CD14-positive monocyte (primary cell): ENCODE measurements at regions not wholly inside any gene's neighbourhood (a gene's known extent, or its start where the extent isn't known, plus 50 kb on each side); places are given as distances from the start of the nearest gene placed in this dataset.

Source experiments
- DNase-seq, 3 donors: peaks; one replicate each; pipeline ENCODE4 v3.0.0-alpha.2; 2011 to 2022
- H2AFZ ChIP-seq: 2 replicates; pipeline ENCODE4 v1.6.0; 2012; ENCODE audit warnings: mild to moderate bottlenecking, low read depth, low read length, inconsistent platforms; ENCODE audit not compliant: insufficient read depth, poor library complexity, severe bottlenecking
- H3K27ac ChIP-seq, 2 donors: 1 replicate in 1 of 2; 2 replicates in 1 of 2; pipeline ENCODE4 v1.5.1; 2012 to 2013; ENCODE audit warnings: low read length in 2 of 2, control low read depth in 1 of 2, inconsistent platforms in 1 of 2, low read depth in 1 of 2, mild to moderate bottlenecking in 1 of 2
- H3K27me3 ChIP-seq, 2 donors: one replicate each; pipeline versions ENCODE4 v1.6.0 to v1.6.1; 2011 to 2013; ENCODE audit warnings: low read length in 2 of 2; ENCODE audit not compliant: control insufficient read depth in 2 of 2, insufficient read depth in 2 of 2
- H3K36me3 ChIP-seq, 2 donors: replicated peaks in 1 of 2; 1 replicate in 1 of 2; 2 replicates in 1 of 2; pipeline versions ENCODE4 v1.5.1 to v1.6.1; 2012 to 2013; ENCODE audit warnings: low read length in 2 of 2, control low read depth in 1 of 2, inconsistent platforms in 1 of 2, mild to moderate bottlenecking in 1 of 2; ENCODE audit not compliant: insufficient read depth in 2 of 2, control insufficient read depth in 1 of 2
- H3K4me1 ChIP-seq, 2 donors: 1 replicate in 1 of 2; 2 replicates in 1 of 2; pipeline versions ENCODE4 v1.5.1 to v1.6.1; 2012 to 2013; ENCODE audit warnings: low read length in 2 of 2, control low read depth in 1 of 2, inconsistent platforms in 1 of 2, mild to moderate bottlenecking in 1 of 2, moderate library complexity in 1 of 2; ENCODE audit not compliant: insufficient read depth in 2 of 2, control insufficient read depth in 1 of 2
- H3K4me2 ChIP-seq: replicated peaks from 2 replicates; pipeline ENCODE3; 2012; ENCODE audit warnings: low read length, moderate library complexity, mild to moderate bottlenecking; ENCODE audit not compliant: poor library complexity, severe bottlenecking; ENCODE audit errors: extremely low read depth
- H3K4me3 ChIP-seq, 3 experiments: fragments of 200-600 bp in 1 of 3; sonication (generic) in 1 of 3; replicated peaks in 1 of 3; 1 replicate in 2 of 3; 2 replicates in 1 of 3; pipeline ENCODE4 v1.5.1; 2011 to 2013; ENCODE audit warnings: low read length in 3 of 3, mild to moderate bottlenecking in 3 of 3, control low read depth in 2 of 3, low read depth in 2 of 3, inconsistent platforms in 1 of 3, moderate library complexity in 1 of 3
- H3K79me2 ChIP-seq: 2 replicates; pipeline ENCODE4 v1.6.0; 2012; ENCODE audit warnings: mild to moderate bottlenecking, control low read depth, inconsistent platforms, low read length, moderate library complexity; ENCODE audit not compliant: insufficient read depth
- H3K9ac ChIP-seq: 2 replicates; pipeline ENCODE4 v1.6.0; 2017; ENCODE audit warnings: low read length, mild to moderate bottlenecking; ENCODE audit not compliant: insufficient read depth, poor library complexity, severe bottlenecking
- H3K9me3 ChIP-seq, 2 donors: replicated peaks in 1 of 2; 1 replicate in 1 of 2; 2 replicates in 1 of 2; pipeline versions ENCODE4 v1.5.1 to v1.6.1; 2012 to 2013; ENCODE audit warnings: low read length in 2 of 2, control low read depth in 1 of 2; ENCODE audit not compliant: control insufficient read depth in 1 of 2, insufficient read depth in 1 of 2
- H4K20me1 ChIP-seq: 2 replicates; pipeline ENCODE4 v1.6.0; 2012; ENCODE audit warnings: mild to moderate bottlenecking, low read length, control low read depth, moderate library complexity; ENCODE audit not compliant: insufficient read depth
- H3K27ac Mint-ChIP-seq, 7 donors: one replicate each; pipeline ENCODE4 v1.8.0; 2020; ENCODE audit warnings: mild to moderate bottlenecking in 7 of 7, mixed read lengths in 7 of 7, moderate library complexity in 6 of 7, inconsistent platforms in 2 of 7
- H3K27me3 Mint-ChIP-seq, 3 donors: one replicate each; pipeline ENCODE4 v1.8.0; 2021 to 2022; ENCODE audit warnings: low read depth in 3 of 3, mild to moderate bottlenecking in 3 of 3, mixed read lengths in 3 of 3, moderate library complexity in 3 of 3, inconsistent platforms in 1 of 3
- H3K36me3 Mint-ChIP-seq, 2 donors: one replicate each; pipeline ENCODE4 v1.8.0; 2020; ENCODE audit warnings: mixed read lengths in 2 of 2, inconsistent platforms in 1 of 2, mild to moderate bottlenecking in 1 of 2
- H3K4me1 Mint-ChIP-seq: one replicate; pipeline ENCODE4 v1.8.0; 2020; ENCODE audit warnings: mild to moderate bottlenecking, mixed read lengths
- H3K4me3 Mint-ChIP-seq, 2 donors: one replicate each; pipeline ENCODE4 v1.8.0; 2020; ENCODE audit warnings: mild to moderate bottlenecking in 2 of 2, mixed read lengths in 2 of 2, moderate library complexity in 1 of 2
- H3K9me3 Mint-ChIP-seq, 7 donors: one replicate each; pipeline ENCODE4 v1.8.0; 2020 to 2022; ENCODE audit warnings: mixed read lengths in 7 of 7, mild to moderate bottlenecking in 6 of 7, moderate library complexity in 6 of 7, inconsistent platforms in 2 of 7
- WGBS: methylation state at CpG from one replicate; pipeline ENCODE4 v1.1.5; 2013; ENCODE audit warnings: missing lambda C conversion rate; ENCODE audit not compliant: insufficient coverage; 5-methylcytosine and 5-hydroxymethylcytosine counted together
- intact Hi-C, 2 donors: fragments of 100-400 bp; cut with micrococcal nuclease; formaldehyde crosslinking; loops; one replicate each; pipeline versions ENCODE4 v1.15.0 to v1.15.1; 2023
- TF ChIP-seq, protein P1 (sequence below): fragments of 200-600 bp; IDR thresholded peaks from one replicate; pipeline ENCODE4 v1.8.0; 2022; ENCODE audit warnings: antibody characterized with exemption, mild to moderate bottlenecking

GRCh38 chr12:30837595-30837994 is 82.8 kb upstream of the CAPRIN2 start:
- Mint-ChIP-seq H3K4me3 (no peak overlapping the region), H3K36me3 (no peaks in the 10 kb centered on the region), H3K27me3 (peaks cover 4 to 13% (median 8%) of the 10 kb centered on the region in 3 donors), H3K27ac (no peak overlapping the region), H3K9me3 (peaks cover 0 to 4% (median 0%) of the 10 kb centered on the region in 7 donors), H3K4me1 (no peaks in the 10 kb centered on the region)
- no peak overlapping the region for H3K9ac ChIP-seq
- H4K20me1 ChIP-seq = no peaks in the 10 kb centered on the region
- no peaks in the 10 kb centered on the region for H3K79me2 ChIP-seq
- TF ChIP-seq, protein P1, sequence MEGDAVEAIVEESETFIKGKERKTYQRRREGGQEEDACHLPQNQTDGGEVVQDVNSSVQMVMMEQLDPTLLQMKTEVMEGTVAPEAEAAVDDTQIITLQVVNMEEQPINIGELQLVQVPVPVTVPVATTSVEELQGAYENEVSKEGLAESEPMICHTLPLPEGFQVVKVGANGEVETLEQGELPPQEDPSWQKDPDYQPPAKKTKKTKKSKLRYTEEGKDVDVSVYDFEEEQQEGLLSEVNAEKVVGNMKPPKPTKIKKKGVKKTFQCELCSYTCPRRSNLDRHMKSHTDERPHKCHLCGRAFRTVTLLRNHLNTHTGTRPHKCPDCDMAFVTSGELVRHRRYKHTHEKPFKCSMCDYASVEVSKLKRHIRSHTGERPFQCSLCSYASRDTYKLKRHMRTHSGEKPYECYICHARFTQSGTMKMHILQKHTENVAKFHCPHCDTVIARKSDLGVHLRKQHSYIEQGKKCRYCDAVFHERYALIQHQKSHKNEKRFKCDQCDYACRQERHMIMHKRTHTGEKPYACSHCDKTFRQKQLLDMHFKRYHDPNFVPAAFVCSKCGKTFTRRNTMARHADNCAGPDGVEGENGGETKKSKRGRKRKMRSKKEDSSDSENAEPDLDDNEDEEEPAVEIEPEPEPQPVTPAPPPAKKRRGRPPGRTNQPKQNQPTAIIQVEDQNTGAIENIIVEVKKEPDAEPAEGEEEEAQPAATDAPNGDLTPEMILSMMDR = no peak
- H2AFZ ChIP-seq = no peak overlapping the region
- intact Hi-C loops = no loop called here
- no peak overlapping the region for H3K4me3 ChIP-seq
- DNase-seq = no peak
- H3K9me3 ChIP-seq = no peaks in the 10 kb centered on the region
- no peak overlapping the region for H3K4me2 ChIP-seq
- no peaks in the 10 kb centered on the region for H3K4me1 ChIP-seq
- H3K36me3 ChIP-seq = no peaks in the 10 kb centered on the region
- WGBS = 100% methylated on average over 3 of the region's 7 CpGs
- H3K27me3 ChIP-seq = no peaks in the 10 kb centered on the region
- no peak overlapping the region for H3K27ac ChIP-seq

DNA sequence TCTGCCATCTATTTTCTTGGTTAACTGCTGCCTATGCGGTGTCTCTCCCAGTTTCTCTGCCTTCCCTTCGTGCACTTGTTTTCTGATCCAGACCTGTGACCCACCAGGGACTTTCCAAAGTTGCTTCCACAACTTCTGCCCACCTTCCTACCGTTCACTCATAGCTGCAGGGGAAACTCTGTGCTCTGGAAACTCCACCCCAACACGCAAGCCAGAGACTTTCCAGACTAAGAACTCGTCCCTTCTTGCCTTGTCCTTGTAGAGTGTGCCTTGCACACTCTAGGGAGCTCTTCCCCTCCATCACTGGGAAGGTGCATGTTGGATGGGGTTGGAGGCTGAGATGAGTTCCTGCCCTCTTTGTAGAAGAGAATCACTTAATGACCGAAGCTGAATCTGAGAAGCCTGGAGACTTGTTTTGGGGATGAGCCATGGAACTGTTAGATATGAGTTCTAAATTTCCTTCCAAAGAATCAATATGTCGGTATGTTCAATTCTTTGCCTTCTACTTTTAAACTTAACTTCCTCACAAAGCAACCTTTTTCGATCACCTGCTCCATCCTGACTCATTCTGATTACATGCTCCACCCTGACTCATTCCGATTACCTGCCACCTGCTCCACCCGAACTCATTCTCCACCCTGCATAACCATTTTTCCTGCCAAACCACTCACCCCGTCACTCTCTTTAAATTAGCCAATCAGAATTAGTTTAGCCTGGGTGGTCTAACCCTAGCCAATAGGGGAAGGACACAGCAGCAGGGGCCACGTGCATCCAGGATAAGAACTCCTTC is 82.1 kb upstream of the CAPRIN2 start:
- TF ChIP-seq, protein P1 = no peak
- Histone ChIP-seq H3K27ac (no peak overlapping the region), H3K79me2 (no peaks in the 10 kb centered on the region), H3K4me3 (no peak overlapping the region), H4K20me1 (no peaks in the 10 kb centered on the region), H2AFZ (no peak overlapping the region), H3K9ac (no peak overlapping the region), H3K4me2 (no peak overlapping the region), H3K4me1 (no peaks in the 10 kb centered on the region), H3K27me3 (no peaks in the 10 kb centered on the region), H3K36me3 (no peaks in the 10 kb centered on the region), H3K9me3 (no peaks in the 10 kb centered on the region)
- H3K9me3 Mint-ChIP-seq = peaks cover 0 to 5% (median 3%) of the 10 kb centered on the region in 7 donors
- H3K4me1 Mint-ChIP-seq = no peaks in the 10 kb centered on the region
- no peak overlapping the region for H3K4me3 Mint-ChIP-seq
- intact Hi-C loops = no loop called here
- no peaks in the 10 kb centered on the region for H3K36me3 Mint-ChIP-seq
- no peak for DNase-seq
- peaks cover 4 to 13% (median 8%) of the 10 kb centered on the region in 3 donors for H3K27me3 Mint-ChIP-seq
- WGBS = 99% methylated on average over 7 of the region's 12 CpGs
- peak overlapping the region in 1 of 7 donors; percentile 26 for H3K27ac Mint-ChIP-seq
